ENCODE measurements at regions not wholly inside any gene's neighbourhood (a gene's known extent, or its start where the extent isn't known, plus 50 kb on each side); places are given as distances from the start of the nearest gene placed in this dataset.

DNA sequence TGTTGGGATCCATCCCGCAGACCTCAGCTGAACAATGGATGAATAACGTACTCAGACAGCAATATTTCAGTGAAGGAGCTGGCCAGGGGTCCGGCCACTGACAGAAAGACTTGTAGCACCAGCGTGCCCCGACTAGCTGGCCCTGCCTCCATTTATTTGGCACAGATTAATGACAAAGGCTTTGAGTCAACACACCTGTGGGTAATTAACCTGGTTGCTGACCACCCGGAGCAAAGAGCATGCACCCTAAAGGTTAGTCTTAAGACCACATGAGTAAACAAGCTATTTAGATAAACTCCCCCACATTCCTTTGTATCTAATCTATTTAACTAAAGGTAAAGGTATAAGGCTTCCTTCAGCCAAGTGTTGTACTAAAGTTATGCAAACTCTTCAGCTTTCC is 868.6 kb downstream of the LRFN5 start:
- TF ChIP-seq EZH2 (IDR thresholded peaks at IDR 0.05; ENCODE audit: borderline replicate concordance, low read depth, low read length, severe bottlenecking): no peak
- TF ChIP-seq, protein P1, sequence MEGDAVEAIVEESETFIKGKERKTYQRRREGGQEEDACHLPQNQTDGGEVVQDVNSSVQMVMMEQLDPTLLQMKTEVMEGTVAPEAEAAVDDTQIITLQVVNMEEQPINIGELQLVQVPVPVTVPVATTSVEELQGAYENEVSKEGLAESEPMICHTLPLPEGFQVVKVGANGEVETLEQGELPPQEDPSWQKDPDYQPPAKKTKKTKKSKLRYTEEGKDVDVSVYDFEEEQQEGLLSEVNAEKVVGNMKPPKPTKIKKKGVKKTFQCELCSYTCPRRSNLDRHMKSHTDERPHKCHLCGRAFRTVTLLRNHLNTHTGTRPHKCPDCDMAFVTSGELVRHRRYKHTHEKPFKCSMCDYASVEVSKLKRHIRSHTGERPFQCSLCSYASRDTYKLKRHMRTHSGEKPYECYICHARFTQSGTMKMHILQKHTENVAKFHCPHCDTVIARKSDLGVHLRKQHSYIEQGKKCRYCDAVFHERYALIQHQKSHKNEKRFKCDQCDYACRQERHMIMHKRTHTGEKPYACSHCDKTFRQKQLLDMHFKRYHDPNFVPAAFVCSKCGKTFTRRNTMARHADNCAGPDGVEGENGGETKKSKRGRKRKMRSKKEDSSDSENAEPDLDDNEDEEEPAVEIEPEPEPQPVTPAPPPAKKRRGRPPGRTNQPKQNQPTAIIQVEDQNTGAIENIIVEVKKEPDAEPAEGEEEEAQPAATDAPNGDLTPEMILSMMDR (IDR thresholded peaks at IDR 0.05; ENCODE audit: borderline replicate concordance, extremely low read depth, low read length, poor library complexity, severe bottlenecking): no peak

Measured in DND-41 (cell line).